GM10266 (cell line): ENCODE measurements at regions not wholly inside any gene's neighbourhood (a gene's known extent, or its start where the extent isn't known, plus 50 kb on each side); places are given as distances from the start of the nearest gene placed in this dataset.

Experiments used
- DNase-seq: peaks from one replicate; pipeline ENCODE4 v3.0.0; 2012; ENCODE audit errors: extremely low spot score
- TF ChIP-seq, protein P1 (sequence below): IDR thresholded peaks from 2 replicates; pipeline ENCODE4 v1.5.1; 2012; ENCODE audit warnings: mild to moderate bottlenecking, low read depth; ENCODE audit not compliant: control insufficient read depth, insufficient read depth; ENCODE audit errors: missing control alignments

DNA sequence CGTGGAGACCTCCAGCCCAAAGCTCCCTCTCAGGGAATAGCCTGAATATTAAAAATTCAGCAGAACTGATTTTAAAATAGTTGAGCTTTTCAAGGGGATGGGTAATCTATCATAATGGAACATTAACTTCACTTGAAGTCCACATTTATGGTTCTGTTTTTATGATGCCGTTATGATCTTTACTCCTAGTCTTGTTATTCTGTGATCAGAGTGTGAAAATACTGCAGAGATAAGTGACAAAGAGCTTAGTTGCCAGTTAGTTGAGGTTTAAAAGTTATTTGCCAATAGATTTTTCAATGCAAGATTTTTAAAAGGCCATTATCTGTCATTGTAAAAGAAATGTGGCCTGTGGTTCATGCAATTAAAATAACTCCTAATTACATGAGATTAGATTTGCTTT, 189.9 kb upstream of the RGMB start:
- DNase-seq, result no peak
- TF ChIP-seq, protein P1, sequence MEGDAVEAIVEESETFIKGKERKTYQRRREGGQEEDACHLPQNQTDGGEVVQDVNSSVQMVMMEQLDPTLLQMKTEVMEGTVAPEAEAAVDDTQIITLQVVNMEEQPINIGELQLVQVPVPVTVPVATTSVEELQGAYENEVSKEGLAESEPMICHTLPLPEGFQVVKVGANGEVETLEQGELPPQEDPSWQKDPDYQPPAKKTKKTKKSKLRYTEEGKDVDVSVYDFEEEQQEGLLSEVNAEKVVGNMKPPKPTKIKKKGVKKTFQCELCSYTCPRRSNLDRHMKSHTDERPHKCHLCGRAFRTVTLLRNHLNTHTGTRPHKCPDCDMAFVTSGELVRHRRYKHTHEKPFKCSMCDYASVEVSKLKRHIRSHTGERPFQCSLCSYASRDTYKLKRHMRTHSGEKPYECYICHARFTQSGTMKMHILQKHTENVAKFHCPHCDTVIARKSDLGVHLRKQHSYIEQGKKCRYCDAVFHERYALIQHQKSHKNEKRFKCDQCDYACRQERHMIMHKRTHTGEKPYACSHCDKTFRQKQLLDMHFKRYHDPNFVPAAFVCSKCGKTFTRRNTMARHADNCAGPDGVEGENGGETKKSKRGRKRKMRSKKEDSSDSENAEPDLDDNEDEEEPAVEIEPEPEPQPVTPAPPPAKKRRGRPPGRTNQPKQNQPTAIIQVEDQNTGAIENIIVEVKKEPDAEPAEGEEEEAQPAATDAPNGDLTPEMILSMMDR, result no peak

DNA sequence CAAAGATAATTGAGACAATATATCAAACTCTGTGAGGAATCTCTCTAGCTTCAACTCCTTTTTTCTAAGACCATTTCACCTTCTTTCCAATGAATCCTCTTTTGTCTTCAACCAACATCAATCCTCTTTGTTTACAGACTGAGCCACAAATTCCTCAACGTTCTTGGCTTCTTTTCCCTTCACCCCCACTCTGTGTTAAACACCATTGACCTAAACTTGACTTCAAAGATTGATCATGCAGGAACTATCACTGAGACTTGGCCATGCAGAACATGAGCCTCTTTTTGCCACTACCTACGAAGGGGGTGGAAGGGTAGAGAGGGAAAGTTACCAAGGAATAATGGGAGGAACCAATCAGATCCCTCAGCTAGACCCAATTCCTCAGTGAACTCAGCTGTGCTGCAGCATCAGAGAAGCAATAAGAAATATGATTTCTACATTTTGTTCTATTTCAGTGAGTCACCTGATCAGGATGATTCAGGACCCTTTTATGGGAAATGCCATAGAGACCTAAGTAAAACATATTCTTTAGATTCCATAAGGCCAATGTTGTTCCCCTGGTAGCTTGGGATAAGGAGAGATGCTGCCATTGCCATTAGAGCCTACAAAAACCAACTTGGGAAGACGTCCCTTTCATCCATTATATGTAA, 187.7 kb upstream of the RGMB start:
- DNase-seq, result no peak
- TF ChIP-seq, protein P1, result no peak

DNA sequence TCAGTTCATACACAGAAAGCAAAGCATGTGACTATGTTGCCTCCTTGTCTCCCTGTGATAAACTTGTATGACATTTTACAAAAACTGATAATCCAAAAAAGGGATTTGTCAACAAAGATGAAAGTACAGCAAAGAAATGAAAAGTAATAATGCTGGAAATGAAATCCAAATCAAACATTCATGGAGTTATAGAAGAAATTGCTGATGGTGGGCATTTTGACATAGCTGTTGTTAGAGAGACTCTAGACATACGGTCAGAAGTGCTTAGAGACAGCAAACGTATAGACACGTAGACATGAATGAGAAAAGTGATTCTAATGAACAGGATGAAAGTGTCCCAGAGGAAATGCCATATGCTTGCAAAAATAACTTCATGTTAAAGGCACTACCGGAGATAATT, 186.9 kb upstream of the RGMB start:
- DNase-seq, result no peak
- TF ChIP-seq, protein P1, result no peak

DNA sequence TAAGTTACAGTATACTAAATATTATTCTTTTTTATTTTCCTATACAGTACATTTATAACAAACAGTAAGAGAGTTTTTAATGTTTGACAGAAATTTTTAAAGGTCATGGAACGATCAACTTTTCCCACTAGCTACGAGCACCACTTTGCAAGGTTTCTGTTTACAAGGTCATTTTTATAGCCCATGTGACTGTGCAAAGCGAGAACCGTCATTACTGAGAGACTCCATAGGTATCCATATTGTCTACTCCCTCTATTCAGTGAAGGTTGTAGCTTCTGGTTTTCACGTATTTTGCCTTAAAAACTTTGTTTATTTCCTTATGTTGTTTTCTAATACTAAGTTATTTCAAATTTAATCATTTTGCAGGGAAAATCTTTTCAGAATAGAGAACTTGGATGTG, 186.3 kb upstream of the RGMB start:
- TF ChIP-seq, protein P1, result no peak

DNA sequence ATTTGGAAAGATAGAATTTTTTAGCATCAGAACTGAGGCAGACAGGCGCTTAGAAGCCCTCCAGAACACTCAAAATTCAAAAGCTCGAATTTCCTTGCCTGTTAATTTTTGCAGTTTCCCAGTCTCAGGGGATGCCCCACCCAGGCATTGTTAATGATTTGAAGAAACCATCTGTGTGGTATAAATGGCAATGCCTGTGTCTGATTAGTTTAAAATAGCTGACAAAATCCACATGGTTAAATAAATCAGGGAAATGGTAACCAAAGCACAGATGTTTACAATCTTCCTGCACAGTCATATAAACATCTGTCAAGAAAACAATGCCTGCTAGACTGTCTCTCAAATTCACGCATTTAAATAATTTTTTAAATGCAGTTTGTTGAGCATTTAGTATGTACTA, 185.2 kb upstream of the RGMB start:
- DNase-seq, result no peak
- TF ChIP-seq, protein P1, result no peak

More for the DNA sequence above, 186.3 kb upstream of the RGMB start:
- no peak for DNase-seq

DNA sequence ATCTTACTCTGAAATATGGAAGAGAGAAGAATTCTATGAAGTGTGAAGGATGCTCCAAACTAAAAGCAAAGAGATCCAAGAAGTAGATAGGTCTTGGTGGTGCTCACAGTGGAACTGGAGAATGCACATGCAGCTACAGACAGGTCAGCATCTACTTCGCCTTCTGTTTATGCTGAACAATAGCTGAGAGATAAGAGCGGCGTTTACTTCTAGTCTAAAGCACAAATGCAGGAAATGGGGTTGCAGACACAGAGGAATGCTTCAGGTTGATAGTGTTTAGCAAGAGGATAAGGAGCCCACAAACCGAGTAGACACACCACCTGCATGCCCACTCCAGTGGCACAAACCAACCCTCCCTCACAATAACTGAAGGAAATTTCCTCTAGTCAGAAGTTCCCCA, 180.0 kb upstream of the RGMB start:
- DNase-seq, result no peak
- TF ChIP-seq, protein P1, result no peak

DNA sequence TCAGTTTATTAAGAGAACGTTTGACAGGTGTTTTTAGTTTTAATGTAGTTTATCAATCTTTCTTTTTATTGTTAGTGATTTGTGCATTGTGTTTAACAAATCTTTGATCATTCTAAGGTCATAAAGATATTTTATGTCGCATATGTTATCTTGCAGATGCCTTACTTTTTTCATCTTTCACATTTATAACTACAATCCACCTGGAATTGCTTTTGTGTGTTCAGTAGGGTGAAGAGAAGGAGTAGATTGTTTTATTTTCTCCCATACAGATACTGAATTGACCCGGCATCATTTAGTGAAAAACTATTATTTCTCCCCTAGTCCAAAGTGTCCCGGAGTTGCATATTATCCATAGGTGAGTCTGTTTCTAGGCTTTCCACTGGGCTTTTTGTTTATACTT, 179.4 kb upstream of the RGMB start:
- DNase-seq, result no peak

More for the DNA sequence above, 179.4 kb upstream of the RGMB start:
- TF ChIP-seq, protein P1, result no peak
